Testis (tissue), 2 donors: ENCODE measurements at regions not wholly inside any gene's neighbourhood (a gene's known extent, or its start where the extent isn't known, plus 50 kb on each side); places are given as distances from the start of the nearest gene placed in this dataset.

Source experiments
- DNase-seq: peaks from one replicate; pipeline ENCODE4 v3.0.0-alpha.2; 2019
- H3K27ac ChIP-seq, 2 donors: fragments of 200-600 bp; sonication (generic); one replicate each; pipeline ENCODE4 v1.5.1; 2019
- H3K27me3 ChIP-seq: fragments of 200-600 bp; sonication (generic); one replicate; pipeline ENCODE4 v1.5.1; 2019
- H3K36me3 ChIP-seq: fragments of 200-600 bp; sonication (generic); one replicate; pipeline ENCODE4 v1.5.1; 2017; ENCODE audit warnings: low read depth; ENCODE audit errors: missing control alignments
- H3K4me1 ChIP-seq: fragments of 200-600 bp; sonication (generic); one replicate; pipeline ENCODE4 v1.5.1; 2019
- H3K4me3 ChIP-seq, 2 donors: fragments of 200-600 bp; sonication (generic); one replicate each; pipeline ENCODE4 v1.5.1; 2017 to 2019
- H3K9me3 ChIP-seq: fragments of 200-600 bp; sonication (generic); one replicate; pipeline ENCODE4 v1.5.1; 2017
- POLR2A ChIP-seq: fragments of 450-650 bp; IDR thresholded peaks from one replicate; pipeline ENCODE4 v1.6.1; 2017; ENCODE audit warnings: antibody characterized with exemption, mild to moderate bottlenecking, moderate library complexity
- WGBS, 2 donors: methylation state at CpG; one replicate each; pipeline ENCODE4 v1.1.5; 2018; 5-methylcytosine and 5-hydroxymethylcytosine counted together
- intact Hi-C: fragments of 100-400 bp; cut with DNase I; formaldehyde crosslinking; loops from one replicate; pipeline ENCODE4 v1.15.1; 2023; ENCODE audit warnings: low total_unique reads
- TF ChIP-seq, protein P1 (sequence below), 3 experiments: fragments of 450-650 bp in 2 of 3; fragments of 200-600 bp in 1 of 3; sonication (generic) in 1 of 3; IDR thresholded peaks; one replicate each; pipeline ENCODE4 v1.5.1; 2016 to 2019; ENCODE audit warnings: antibody characterized with exemption in 3 of 3, mild to moderate bottlenecking in 2 of 3, moderate library complexity in 1 of 3

DNA sequence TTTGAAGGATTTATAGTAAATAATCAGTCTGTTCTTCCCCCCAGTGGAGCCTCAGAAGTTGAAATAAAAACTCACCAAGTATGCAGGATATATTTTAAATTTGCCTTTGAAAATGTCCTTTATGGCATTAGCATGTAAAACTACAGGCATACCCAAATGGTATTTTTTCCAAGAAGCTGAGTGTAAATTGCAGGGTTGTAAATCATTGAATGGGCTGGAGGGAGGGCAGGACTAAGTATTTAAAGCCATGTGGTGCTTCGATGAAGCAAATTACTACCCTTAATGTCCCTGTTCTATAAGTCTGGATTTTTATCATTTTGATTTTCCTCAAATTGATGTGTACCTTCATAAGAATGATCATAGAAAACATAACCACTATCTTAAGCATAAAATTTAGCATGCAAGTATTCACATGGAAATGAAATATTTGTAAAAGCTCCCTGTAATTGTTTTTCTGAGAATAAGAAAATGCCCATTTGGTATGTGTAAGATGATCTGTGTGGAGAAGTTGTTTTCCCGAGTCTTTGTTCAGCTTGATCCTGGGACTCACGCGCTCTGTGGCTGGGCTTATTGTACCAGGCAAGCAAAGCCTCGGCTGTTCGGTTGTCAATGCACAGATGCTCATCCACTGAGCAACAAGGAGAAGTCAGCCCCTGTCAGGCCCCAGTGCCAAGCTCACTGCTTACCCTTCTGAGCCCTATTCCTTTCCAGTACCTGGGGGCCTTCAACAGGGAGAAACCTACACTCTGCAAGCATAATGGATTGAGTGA, 66.7 kb downstream of the CD164 start:
- H3K36me3 ChIP-seq = no peaks in the 10 kb centered on the region
- no peak overlapping the region for H3K4me3 ChIP-seq
- H3K27ac ChIP-seq = no peak overlapping the region
- DNase-seq = no peak
- H3K27me3 ChIP-seq = no peaks in the 10 kb centered on the region
- no peaks in the 10 kb centered on the region for H3K9me3 ChIP-seq
- intact Hi-C loops = no loop called here
- TF ChIP-seq, protein P1, sequence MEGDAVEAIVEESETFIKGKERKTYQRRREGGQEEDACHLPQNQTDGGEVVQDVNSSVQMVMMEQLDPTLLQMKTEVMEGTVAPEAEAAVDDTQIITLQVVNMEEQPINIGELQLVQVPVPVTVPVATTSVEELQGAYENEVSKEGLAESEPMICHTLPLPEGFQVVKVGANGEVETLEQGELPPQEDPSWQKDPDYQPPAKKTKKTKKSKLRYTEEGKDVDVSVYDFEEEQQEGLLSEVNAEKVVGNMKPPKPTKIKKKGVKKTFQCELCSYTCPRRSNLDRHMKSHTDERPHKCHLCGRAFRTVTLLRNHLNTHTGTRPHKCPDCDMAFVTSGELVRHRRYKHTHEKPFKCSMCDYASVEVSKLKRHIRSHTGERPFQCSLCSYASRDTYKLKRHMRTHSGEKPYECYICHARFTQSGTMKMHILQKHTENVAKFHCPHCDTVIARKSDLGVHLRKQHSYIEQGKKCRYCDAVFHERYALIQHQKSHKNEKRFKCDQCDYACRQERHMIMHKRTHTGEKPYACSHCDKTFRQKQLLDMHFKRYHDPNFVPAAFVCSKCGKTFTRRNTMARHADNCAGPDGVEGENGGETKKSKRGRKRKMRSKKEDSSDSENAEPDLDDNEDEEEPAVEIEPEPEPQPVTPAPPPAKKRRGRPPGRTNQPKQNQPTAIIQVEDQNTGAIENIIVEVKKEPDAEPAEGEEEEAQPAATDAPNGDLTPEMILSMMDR (IDR thresholded peaks at IDR 0.05) = no peak
- no peak for TF ChIP-seq POLR2A
- H3K4me1 ChIP-seq = peaks cover 5% of the 10 kb centered on the region
- 83% methylated on average over 6 of the region's 6 CpGs for WGBS, 2 donors

DNA sequence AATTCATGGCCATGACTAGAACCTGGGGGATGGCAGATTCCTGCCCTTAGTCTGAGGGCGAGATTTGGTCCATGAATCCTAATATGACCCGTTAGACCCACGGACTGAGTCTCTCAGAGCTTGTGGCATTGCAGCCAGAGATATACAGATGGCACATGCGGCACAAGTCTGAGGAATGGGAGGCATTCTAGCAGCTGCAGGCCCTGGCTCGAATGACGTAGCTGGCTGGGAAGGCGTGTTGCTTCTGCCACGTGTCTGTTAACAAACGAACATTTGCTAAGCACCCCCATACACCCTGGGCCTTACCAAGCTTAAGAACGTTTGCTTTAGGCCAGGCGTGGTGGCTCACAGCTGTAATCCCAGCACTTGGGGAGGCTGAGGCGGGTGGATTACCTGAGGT, 68.0 kb downstream of the CD164 start:
- Histone ChIP-seq H3K4me3 (no peak overlapping the region), H3K4me1 (peaks cover 5% of the 10 kb centered on the region), H3K27me3 (no peaks in the 10 kb centered on the region), H3K9me3 (no peaks in the 10 kb centered on the region), H3K27ac (no peak overlapping the region), H3K36me3 (no peaks in the 10 kb centered on the region)
- intact Hi-C loops = no loop called here
- DNase-seq = no peak
- no peak for TF ChIP-seq POLR2A
- TF ChIP-seq, protein P1 (IDR thresholded peaks at IDR 0.05) = no peak
- 80 to 93% methylated on average over 11 to 12 of the region's 12 CpGs for WGBS, 2 donors

DNA sequence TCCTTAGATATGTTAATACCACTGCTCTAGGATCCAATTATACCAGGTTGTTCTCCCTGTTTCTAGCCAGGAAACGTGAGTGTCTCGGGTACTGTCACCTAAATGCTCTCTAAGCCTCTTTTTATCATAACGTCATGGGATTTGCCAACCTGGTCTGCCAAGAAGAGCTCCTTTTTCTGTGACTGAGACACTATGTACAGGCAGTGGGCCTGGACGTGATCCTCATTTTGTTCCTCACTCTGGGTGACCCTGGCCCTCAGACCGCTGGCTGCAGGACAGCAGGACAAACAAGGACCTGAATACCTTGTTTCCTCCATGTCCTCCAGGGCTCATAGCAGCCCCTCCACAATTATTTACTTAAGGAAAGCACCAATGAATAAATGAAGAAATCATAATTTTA, 69.1 kb downstream of the CD164 start:
- TF ChIP-seq, protein P1 (IDR thresholded peaks at IDR 0.05) = no peak
- no peak for TF ChIP-seq POLR2A
- no peak overlapping the region for H3K27ac ChIP-seq
- no peaks in the 10 kb centered on the region for H3K9me3 ChIP-seq
- H3K4me3 ChIP-seq = no peak overlapping the region
- WGBS, 2 donors = 60 to 76% methylated on average over 5 of the region's 5 CpGs
- intact Hi-C loops = no loop called here
- peaks cover 5% of the 10 kb centered on the region for H3K4me1 ChIP-seq
- no peaks in the 10 kb centered on the region for H3K36me3 ChIP-seq
- DNase-seq = no peak
- no peaks in the 10 kb centered on the region for H3K27me3 ChIP-seq

DNA sequence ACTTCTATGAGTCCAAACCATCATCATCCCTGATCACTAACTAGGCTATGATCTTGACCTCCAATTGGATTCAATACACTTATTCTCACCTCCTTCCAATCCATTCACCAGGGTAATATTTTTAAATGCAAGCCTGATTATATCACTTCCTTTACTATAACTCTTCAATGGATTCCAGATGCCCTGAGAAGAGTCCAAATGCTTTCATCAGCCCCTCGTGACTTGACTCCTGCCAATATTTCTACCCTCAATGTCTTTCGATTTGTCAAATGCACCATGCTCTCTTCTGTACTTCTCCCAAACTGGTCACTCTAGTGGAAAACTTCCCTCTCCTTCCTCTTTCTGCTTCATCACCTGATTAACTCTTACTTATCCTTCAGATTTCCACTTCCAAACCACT, 70.8 kb downstream of the CD164 start:
- Histone ChIP-seq H3K9me3 (no peaks in the 10 kb centered on the region), H3K36me3 (no peaks in the 10 kb centered on the region), H3K27me3 (no peaks in the 10 kb centered on the region), H3K4me1 (peaks cover under 1% of the 10 kb centered on the region), H3K27ac (no peak overlapping the region), H3K4me3 (no peak overlapping the region)
- DNase-seq = no peak
- no peak for TF ChIP-seq POLR2A
- TF ChIP-seq, protein P1 (IDR thresholded peaks at IDR 0.05) = no peak
- intact Hi-C loops = no loop called here
- WGBS, 2 donors = 74 to 99% methylated on average over 2 of the region's 2 CpGs

DNA sequence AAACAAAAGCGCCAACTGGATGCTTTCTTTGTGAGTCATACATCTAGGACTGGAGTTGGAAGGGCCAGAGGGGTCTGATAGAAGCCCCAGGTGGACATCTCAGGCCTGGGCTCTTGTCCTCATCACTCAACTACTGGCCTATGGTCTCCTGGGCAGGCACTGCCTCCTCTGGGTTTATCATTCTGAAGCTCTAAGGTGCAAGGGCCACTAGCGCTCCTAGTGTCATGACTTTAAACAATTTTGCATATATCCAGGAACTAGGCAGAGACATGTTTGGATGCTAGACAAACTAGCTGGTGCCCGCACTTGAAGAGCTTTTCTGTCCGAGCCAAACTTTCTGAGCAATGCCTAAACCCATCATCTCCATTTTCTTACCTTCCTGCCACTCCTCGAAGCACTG, 72.3 kb downstream of the CD164 start:
- TF ChIP-seq, protein P1 (IDR thresholded peaks at IDR 0.05) = no peak
- TF ChIP-seq POLR2A = no peak
- H3K9me3 ChIP-seq = no peaks in the 10 kb centered on the region
- H3K27me3 ChIP-seq = no peaks in the 10 kb centered on the region
- H3K4me1 ChIP-seq = no peaks in the 10 kb centered on the region
- no peak for DNase-seq
- no peak overlapping the region for H3K4me3 ChIP-seq
- 80 to 84% methylated on average over 4 to 5 of the region's 5 CpGs for WGBS, 2 donors
- no peaks in the 10 kb centered on the region for H3K36me3 ChIP-seq
- no peak overlapping the region for H3K27ac ChIP-seq
- intact Hi-C loops = no loop called here
